ENCODE measurements at regions not wholly inside any gene's neighbourhood (a gene's known extent, or its start where the extent isn't known, plus 50 kb on each side); places are given as distances from the start of the nearest gene placed in this dataset.
"Not testable (repeated sequence)": the region's sequence is repeated elsewhere in the genome, so short reads cannot be mapped to it uniquely, and the experiment has no call there.

DNA sequence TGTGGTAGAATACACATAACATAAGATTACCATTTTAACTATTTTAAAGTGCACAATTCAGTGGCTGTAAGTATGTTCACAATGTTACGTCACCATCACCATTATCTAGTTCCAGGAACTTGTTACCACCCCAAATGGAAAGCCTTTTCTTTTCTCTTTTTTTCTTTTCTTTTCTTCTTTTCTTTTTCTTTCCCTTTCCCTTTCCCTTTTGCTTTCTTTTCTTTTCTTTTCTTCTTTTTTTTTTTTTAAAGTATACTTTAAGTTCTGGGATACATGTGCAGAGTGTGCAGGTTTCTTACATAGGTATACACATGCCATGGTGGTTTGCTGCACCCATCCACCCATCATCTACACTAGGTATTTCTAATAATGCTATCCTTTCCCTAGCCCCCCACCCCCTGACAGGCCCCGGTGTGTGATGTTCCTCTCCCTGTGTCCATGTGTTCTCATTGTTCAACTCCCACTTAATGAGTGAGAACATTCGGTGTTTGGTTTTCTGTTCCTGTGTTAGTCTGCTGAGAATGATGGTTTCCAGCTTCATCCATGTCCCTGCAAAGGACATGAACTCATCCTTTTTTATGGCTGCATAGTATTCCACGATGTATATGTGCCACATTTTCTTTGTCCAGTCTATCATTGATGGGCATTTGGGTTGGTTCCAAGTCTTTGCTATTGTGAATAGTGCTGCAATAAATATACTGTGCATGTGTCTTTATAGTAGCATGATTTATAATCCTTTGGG, 131.0 kb upstream of the PITX1 start:
- DNase-seq (ENCODE audit: extremely low spot score, insufficient read length, low read depth); FAIRE-seq: not testable (repeated sequence)

DNA sequence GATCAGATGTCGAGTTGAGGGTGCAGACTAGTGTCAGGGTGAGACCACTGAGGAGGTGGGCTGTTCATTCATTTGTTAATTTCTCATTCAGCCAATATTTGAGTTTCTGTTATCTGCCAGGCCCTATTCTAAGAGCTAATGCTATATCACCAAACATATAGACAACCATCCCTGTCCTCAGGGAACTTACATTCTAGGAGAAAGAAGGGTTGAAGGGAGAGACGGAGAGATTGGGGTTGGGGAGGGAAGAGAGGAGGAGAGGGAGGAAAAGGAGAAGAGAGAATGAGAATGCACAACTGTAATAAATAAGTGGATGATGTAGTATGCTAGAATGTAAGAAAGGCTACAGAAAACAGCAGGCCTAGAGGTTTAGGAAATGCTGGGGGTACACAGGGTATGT, 129.9 kb upstream of the PITX1 start:
- DNase-seq (ENCODE audit: extremely low spot score, insufficient read length, low read depth) (no peak), FAIRE-seq (no peak)

DNA sequence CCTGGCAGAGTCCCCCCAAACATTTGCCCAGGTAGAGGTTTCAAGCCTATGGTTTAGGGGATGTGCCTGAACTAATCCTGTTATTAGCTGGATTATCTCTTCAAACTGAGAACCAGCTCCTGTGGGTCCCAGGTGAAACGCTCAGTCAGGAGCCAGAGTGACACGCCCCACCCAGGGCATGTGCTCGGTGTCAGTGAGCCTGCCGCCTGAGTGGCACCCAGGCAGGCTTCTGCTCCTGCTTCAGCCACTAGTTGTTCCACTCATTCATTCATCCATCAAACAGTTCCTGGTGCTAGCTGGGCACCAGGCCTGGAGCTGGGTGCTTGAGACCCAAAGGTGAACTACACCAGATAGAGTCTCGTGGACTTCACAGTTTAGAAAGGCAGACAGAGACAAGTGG, 129.4 kb upstream of the PITX1 start:
- FAIRE-seq: no peak
- no peak for DNase-seq (ENCODE audit: extremely low spot score, insufficient read length, low read depth)

DNA sequence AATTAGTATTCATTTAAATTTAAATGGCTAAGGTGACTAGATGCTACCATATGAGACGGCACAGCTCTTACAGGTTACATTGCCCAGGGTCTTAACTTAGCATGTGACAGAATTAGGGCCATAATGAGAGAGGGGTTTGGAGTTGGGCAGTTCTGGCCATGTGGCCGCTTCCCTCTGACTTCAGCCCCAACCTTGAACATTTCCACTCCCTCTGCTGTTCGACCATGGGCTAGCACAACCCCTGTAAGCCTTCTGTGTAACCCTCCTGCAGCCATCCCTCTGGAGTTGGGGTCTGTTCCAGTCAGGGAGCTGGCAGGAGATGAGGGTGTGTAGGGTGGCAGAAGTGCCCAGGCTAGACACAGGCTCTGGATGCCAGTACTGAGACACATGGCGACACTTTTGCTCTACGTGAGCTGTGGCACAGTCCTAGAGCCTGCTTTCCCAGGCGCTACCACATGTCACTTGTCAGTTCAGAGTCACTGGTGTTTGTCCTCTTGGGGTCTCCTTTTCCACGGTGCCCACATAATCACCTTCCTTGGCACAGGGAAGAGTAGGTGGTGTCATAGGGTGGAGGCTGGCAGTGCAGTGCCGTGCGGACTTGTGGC, 128.7 kb upstream of the PITX1 start:
- DNase-seq (ENCODE audit: extremely low spot score, insufficient read length, low read depth) (no peak), FAIRE-seq (no peak)

DNA sequence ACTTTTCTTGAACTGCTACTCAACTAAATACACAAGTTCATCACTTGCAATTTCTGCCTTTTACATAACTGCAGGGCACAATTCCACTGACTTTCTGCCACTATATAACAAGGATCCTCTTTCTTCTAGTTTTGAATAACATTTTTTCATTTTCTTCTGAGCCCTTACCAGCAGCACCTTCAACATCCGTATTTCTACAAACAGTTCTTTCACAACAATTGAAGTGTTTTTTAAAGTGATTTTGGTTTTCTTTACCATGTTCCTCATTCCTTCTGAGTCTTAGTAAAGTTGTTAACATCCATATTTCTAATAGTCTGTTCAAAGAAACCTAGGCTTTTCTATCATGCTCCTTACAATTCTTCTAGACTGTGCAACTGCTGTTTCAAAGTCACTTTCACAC, 127.2 kb upstream of the PITX1 start:
- DNase-seq (ENCODE audit: extremely low spot score, insufficient read length, low read depth) (no peak), FAIRE-seq (no peak)

DNA sequence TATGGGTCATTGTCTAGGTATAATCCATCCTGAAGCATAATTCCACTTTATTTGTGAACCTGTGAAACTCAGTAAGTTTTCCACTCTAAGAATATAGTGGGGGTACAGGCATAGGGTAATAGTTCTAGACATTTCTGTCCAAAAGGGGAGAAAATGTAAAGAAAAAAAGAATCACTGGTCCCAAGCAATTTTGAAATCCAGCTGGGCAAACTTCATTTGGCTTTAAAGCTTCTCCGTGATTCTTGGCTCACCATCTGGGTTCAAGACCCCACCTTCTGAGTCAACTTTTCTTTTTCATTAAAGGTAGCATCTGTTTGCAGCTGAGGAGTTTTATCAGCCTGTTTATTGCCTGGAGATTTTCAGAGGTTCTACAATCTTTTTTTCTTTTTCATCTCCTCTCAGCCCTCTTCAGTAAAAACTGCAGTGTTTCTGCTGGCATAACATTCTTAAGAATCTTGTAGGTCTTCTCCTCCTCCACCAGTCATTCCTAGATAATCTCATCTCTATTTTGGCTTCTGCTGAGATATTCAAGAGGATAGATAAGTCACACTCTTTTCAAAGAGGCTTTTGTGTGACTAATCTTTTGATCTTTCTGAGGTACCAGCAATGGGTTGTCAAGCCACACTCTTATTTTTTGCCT, 126.1 kb upstream of the PITX1 start:
- FAIRE-seq: no peak

DNA sequence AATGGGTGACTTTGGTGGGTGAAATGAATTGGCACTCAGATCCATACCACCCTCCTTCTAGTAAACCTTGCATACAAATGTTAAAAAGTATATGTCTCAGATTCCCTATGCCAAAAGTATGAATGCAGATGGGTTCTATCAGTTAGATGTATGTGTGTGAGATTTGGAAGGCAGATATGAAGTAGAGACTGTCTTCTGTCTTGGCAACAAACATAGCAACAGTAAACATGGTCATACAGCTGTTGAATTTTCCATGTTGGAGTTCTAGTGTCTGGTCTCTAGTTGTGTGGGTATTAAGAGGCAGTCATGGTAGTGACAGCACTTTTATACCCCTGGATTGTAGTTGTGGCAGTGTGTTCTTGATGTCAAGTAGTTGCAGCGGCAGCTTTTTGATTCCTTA, 125.6 kb upstream of the PITX1 start:
- FAIRE-seq: no peak

More for the DNA sequence above, 126.1 kb upstream of the PITX1 start:
- DNase-seq (ENCODE audit: extremely low spot score, insufficient read length, low read depth): no peak

DNA sequence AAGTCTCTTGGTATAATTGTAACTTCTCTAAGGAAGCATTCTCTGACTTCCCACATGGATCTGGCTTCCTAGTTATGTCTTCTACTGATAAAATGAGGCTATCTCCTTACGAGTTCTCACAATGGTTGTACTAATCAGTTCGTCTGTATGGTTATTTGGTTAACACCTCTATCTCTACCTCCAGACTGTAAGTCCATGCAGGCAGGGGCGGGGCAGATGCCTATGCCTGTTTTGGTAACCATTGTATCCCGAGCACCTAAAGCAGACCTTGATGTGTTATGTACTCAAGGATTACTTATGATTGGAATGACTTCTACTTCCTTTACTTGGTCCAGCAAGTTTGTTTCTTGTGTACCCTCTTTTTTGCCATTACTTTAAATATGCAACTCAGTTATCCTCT, 125.0 kb upstream of the PITX1 start:
- no peak for FAIRE-seq
- no peak for DNase-seq (ENCODE audit: extremely low spot score, insufficient read length, low read depth)

More for the DNA sequence above, 125.6 kb upstream of the PITX1 start:
- no peak for DNase-seq (ENCODE audit: extremely low spot score, insufficient read length, low read depth)

DNA sequence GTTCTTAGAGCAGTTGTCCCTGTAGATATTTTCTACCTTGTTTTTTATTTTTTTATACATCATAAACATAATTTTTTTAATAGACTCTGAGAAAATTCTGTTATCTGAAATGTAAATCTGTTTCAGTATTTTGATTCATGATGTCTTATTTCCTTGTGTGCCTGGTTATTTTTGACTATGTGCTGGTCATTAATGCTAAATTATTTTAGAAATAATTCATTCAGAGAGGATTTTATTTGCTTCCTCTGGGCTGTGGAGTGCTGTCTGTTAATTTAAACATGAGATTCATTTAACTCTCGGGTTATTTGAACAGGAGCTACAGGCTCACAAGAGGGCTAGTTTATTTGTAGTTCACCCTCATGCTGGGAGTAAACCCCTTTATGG, 124.3 kb upstream of the PITX1 start:
- DNase-seq (ENCODE audit: extremely low spot score, insufficient read length, low read depth) (no peak), FAIRE-seq (no peak)

DNA sequence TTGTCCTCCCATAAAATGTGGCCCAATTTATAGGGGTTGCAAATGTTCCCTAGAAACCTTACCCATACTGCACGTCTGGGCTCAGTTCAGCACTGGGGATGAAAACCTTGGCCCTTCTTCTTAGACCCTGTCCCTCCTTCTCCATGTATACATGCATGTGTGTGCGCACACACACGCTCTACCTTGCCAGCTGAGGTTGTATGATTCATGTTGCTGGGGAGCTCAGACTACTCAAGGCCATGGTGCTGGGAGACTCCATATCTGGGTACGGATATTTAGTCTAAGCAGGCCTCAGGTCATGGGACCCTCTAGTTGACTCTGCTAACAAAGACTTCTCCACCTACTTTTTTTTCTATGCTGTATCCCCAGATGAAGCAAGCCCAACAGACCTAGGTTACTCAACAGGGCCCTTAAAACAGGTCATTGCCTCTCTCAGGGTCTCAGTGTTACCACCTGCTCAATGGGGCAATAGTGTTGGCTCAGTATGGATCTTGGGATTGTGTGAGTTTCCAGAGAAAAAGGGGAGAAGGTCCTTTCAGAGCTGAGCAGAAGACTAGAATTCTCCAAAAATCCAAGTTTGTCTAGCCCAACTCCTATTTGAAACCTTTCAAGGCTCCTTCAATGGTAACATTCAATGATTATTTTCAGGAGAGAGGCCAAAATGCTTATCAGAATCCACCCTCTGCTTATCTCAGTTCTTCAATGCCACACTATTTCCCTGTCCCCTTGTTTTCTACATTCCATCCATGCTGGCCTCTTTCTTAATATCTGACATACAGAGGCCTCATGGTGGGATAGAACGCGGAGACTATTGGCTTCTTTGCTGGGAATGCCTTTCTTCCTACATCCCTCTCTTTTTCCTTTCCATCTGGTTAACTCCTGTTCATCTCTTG, 123.6 kb upstream of the PITX1 start:
- FAIRE-seq: no peak
- no peak for DNase-seq (ENCODE audit: extremely low spot score, insufficient read length, low read depth)

DNA sequence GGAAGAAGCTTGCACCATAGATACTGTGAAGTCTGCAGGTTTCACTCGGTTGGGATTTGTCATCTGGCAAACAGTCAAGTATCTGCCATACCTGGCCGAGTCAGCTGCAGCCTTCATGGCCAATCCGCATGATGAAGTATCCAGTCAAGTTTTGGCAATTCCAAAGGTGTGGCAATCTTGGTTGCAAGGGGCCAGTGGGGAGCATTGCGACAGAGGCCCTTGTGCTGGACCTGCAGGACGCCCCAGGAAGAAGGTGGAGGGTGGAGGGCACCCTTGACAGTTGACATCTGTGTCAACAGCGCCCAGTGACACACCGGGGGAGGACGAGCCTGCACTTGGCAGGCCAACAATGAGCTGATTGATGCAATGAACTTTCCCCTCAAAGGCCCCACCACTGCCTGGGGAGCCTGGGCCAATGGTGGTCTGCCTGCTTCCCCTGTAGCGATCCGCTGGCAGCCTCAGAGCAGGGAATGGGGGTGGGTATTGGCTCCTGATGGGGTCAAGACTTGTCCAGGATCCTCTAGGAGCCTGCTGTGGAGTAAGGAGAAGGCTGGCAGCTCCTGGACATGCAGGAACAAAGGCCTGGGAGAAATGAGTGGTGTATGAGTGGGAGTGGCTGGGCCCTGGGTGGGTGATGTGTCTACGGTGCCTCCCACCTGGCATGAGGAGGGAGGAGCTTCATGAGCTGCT, 122.8 kb upstream of the PITX1 start:
- FAIRE-seq (no peak), DNase-seq (ENCODE audit: extremely low spot score, insufficient read length, low read depth) (no peak)

DNA sequence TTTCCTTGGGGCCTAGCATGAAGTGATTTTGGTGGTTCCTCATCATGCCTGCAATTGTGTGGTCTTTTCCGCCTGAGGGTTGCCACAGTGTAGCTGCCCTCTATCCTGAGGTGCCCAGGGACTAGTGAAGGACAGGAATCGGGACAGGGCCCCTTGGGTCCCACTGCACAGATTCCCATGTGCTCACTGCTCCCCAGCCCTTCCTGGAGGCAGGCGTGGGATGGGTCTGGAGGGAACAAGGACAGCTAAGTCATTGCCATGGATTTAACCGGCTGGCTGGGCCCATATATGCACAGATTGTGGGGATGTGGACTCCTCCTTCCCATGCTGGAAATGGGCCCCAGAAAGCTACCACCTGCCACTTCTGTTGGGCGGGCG, 122.3 kb upstream of the PITX1 start:
- FAIRE-seq (no peak), DNase-seq (ENCODE audit: extremely low spot score, insufficient read length, low read depth) (no peak)

DNA sequence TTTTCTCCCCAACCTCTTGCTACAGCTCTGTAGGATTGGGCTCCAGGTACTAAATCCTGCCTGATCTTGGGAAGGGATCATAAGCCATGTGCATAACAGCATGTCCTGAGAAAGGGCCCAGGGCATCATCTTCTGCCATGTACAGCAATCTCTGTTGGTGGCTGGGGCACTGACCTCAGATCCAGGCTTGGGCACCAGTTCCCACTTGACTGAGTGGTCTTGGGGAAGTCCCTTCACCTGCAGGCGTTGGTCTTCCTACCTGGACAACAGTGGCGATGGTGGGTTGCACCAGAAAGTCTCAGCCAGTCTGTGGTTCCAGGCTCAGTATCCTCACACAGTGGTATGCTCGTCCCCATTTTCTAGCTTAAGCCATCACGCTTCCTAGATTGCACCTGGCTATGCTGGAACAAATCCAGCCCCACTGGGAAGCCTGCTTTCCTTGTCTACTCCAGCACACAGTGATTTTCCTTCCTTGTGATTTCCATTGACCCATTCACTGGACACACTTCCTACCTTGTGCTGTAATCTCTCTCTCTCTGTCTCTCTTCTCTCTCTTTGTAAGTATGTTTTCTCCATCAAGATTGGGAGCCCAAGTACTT, 121.7 kb upstream of the PITX1 start:
- no peak for DNase-seq (ENCODE audit: extremely low spot score, insufficient read length, low read depth)
- FAIRE-seq: no peak

DNA sequence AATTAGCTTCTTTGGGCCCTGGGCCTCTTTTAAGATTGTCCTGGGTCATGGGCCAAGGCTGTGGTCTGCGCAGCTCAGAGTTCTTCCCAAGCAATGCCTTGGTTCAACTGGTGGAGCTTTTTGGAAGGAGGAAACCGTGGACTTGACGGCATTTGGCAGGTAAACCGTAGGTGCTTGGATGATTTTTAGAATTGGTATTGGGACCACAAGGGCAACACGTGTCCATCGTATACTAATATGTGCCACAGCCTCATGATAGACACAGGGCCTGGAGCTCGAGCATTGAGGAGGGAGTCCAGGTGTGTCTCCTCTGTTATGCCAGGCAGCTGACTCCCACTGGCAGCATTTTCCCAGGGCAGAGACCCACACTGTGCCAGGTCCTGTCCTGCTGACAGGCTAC, 120.9 kb upstream of the PITX1 start:
- FAIRE-seq: no peak
- DNase-seq (ENCODE audit: extremely low spot score, insufficient read length, low read depth): no peak

DNA sequence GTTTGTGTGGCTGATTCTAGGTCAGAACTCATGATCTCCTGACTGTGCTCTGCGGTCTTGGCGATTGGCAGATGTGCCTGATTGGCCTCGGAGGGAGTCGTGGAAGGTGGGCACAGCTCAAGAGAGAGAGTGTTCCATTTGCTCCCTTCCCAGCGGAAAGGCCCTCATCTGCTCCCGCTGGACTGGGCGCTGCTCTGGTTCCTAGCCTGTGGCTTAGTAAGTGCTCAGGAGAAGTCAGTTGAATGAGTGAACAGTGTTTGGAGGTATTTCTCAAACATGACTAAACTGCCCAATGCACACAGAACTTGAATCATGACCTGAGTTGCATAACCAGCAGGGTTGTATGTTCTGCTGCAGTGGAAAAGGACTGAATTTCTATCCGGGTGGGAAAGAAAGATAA, 120.2 kb upstream of the PITX1 start:
- DNase-seq (ENCODE audit: extremely low spot score, insufficient read length, low read depth) (no peak), FAIRE-seq (no peak)

DNA sequence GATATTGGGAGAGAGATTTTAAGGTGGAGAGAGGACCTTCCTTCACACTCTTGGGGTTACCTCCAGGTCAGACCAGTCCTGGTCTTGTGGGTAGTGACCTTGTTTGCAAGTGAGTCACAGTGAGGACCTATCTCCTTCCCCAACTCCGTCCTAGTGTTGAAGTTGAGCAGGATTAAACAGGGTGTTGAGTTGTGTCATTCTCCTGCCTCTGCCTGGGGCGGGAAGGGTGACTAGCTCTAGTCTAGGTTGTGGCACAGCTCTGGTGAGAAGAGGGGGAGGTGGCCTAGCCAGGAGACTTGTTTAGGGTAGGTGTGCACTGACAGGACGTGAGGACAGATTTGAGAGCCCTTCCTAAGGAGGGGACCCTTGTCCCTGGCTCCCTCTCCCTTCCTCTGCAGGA, 119.6 kb upstream of the PITX1 start:
- no peak for DNase-seq (ENCODE audit: extremely low spot score, insufficient read length, low read depth)

DNA sequence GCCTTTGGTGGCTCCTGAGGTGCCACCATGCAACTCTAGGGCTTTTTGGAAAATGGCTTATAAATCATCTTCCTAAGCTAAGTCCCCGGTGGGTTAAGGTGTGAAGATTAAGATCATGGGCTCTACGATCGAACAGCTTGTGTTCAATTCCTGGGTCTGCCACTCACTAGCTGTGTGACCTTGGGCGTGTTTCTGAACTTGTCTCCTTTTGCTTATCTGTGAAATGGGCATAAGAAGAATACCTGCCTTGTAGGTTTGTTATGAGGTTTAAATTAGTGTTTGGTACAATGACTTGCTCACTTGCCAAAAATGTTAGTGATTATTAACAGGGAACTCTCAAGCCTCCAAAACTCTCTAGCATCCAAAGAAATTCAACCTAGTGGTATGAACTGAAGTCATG, 119.2 kb upstream of the PITX1 start:
- FAIRE-seq: no peak

More for the DNA sequence above, 119.6 kb upstream of the PITX1 start:
- FAIRE-seq: no peak

DNA sequence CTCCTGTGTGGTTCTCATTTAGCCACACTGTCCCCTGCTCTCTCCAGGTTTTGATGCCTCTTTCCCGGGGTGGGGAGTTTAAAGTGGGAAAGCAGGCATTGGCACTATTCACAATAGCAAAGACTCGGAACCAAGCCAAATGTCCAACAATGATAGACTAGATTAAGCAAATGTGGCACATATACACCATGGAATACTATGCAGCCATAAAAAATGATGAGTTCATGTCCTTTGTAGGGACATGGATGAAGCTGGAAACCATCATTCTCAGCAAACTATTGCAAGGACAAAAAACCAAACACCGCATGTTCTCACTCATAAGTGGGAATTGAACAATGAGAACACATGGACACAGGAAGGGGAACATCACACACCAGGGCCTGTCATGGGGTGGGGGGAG, 117.6 kb upstream of the PITX1 start:
- not testable (repeated sequence) for FAIRE-seq; DNase-seq (ENCODE audit: extremely low spot score, insufficient read length, low read depth)

More for the DNA sequence above, 119.2 kb upstream of the PITX1 start:
- DNase-seq (ENCODE audit: extremely low spot score, insufficient read length, low read depth): no peak

DNA sequence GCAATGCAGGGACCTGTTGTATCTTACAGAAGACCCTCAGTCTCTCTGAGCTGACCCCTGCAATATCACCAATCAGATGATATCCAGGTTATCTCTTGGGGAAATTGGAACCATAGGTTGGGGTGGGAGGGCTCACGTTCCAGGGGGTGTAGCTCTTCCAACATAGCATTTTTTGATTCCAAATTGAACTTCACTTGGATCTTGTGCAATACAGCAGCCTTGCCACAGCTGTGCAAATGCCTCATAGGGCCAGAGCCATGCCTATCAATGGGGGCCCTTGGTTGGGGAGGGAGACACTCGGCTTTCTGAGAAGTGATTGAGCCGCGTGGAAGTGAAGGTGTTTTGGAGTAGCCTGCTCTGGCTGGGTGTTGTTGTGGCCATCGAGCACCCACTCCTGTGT, 117.2 kb upstream of the PITX1 start:
- DNase-seq (ENCODE audit: extremely low spot score, insufficient read length, low read depth) (no peak), FAIRE-seq (no peak)

DNA sequence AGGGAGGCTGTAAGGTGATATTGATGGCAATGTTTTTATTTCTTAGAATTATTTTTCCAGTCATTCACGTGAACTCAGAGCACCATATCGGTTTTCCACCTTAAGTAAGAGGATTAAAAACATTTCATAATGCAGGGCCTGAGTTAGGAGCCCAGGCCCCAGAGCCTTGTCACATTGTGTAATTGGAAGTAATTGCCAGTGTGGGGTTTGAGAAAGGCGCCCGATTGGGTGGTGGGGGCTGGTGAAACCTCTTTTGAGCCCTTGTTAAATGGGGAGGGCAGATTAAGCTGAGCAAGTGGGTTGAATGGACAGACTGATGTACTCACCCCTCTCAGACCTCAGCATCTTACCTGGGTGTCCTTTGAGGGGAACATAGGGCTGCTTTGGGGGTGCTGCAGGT, 116.7 kb upstream of the PITX1 start:
- no peak for DNase-seq (ENCODE audit: extremely low spot score, insufficient read length, low read depth)
- FAIRE-seq: no peak

Data from GM18507 (cell line).